ENCODE measurements at regions not wholly inside any gene's neighbourhood (a gene's known extent, or its start where the extent isn't known, plus 50 kb on each side); places are given as distances from the start of the nearest gene placed in this dataset.

DNA sequence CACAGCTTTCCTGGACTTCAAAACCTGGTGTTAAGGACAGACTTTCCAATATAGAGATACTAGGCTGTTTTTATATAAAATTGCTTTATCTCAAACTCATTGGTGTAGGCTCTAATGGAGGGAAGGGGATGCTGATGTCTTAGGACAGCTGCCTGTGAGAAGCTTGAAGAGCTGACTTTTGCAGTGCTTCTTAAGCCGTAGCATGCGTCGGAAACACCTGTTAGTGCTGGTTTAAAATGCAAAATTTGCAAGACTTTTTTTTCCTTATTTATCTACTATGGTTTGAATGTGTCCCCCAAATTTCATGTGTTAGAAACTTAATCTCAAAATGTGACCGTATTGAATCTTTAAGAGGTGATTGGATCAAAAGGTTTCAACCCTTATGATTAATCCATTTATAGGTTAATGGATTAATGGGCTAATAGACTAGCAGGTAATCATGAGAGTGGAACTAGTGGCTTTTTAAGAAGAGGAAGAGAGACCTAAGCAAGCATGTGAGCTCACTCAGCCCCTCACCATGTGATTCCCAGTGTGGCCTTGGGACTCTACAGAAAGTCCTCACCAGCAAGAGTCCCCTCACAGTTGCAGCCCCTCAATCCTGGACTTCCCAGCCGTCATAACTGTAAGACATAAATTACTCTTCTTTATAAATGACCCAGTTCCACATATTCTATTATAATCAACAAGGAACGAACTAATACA, 60.9 kb upstream of the FUT8 start:
- TF ChIP-seq, protein P1, sequence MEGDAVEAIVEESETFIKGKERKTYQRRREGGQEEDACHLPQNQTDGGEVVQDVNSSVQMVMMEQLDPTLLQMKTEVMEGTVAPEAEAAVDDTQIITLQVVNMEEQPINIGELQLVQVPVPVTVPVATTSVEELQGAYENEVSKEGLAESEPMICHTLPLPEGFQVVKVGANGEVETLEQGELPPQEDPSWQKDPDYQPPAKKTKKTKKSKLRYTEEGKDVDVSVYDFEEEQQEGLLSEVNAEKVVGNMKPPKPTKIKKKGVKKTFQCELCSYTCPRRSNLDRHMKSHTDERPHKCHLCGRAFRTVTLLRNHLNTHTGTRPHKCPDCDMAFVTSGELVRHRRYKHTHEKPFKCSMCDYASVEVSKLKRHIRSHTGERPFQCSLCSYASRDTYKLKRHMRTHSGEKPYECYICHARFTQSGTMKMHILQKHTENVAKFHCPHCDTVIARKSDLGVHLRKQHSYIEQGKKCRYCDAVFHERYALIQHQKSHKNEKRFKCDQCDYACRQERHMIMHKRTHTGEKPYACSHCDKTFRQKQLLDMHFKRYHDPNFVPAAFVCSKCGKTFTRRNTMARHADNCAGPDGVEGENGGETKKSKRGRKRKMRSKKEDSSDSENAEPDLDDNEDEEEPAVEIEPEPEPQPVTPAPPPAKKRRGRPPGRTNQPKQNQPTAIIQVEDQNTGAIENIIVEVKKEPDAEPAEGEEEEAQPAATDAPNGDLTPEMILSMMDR (IDR thresholded peaks at IDR 0.05): no peak
- no peak for TF ChIP-seq POLR2A (IDR thresholded peaks at IDR 0.05)
